MV-4-11 (cell line): ENCODE measurements at regions not wholly inside any gene's neighbourhood (a gene's known extent, or its start where the extent isn't known, plus 50 kb on each side); places are given as distances from the start of the nearest gene placed in this dataset.

Experiments used
- DNase-seq: peaks from one replicate; lab custom pipeline; 2025; lab: John Stamatoyannopoulos, UW

DNA sequence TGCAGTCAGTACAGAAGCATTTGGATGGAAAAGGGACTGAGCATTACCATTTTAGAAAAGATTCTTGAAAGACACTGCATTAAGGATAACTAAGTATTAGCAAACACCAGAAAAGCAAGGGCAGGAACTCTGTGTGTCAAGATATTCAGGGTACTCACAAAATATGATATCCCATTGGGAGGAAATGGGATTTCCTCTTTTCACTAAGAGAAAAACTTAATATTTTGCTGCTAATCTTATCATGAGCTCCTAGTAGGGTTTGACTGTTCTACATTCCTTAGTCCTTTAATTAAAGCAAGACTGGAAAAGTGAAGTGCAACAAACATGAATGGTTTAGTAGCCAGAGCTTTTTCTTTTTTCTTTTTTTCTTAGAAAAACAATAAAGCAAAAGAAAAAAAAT lies 305.9 kb upstream of the ADGRL4 start:
- no peak for DNase-seq

DNA sequence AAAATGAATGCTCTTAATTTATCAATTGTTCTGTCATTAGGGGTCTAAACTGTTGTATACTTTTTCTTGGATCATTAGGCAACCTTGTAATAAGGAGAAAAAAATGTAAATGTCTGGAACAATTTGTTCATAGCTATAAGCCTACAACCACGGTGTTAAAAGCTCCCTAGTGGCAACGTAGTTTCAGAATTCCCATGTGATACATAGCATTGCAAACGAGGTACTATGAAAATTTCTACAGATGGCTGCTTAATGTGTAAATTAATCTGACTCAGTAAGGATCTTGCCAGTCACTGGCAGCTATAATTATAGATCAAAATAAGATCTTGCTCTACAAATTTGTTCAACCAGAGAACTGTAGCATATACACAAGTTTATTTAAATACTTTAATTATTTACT lies 304.1 kb upstream of the ADGRL4 start:
- DNase-seq: no peak

DNA sequence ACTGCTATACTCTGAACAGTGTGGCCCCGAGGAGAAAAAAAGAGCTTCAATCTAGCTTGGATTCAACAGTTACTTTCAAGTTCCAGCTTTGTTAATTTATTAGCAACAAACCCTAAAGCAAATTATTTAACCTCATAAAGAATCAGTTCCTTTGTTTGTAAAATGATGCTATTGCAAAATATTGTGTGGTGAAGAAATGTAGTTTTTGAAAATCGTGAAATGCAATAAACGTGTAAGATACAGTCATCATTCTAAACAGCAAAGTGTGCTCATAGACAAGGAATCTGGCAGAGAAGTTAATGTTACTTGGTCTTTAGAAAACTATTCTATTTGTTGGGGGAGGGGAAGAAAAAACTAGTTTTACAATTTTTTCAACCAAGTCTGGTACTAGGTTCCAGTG lies 297.6 kb upstream of the ADGRL4 start:
- no peak for DNase-seq

DNA sequence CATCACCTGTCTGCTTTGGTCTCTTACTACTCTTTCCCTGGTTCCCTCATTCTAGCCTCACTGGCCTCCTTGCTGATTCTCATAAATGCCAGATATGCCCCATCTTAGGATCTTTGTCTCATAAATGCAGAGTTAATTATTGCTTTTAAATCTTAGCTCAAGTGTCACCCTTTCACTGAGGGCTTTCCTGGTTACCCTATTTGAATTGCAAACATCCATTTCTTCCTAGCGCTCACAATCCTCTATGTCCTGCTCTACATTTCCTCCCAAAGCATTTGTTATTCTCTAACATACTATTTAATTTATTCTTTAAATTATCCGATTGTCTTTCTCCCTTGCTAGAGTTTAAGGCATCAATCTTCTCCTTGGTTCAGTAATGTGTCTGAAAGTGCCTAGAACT lies 296.5 kb upstream of the ADGRL4 start:
- no peak for DNase-seq

DNA sequence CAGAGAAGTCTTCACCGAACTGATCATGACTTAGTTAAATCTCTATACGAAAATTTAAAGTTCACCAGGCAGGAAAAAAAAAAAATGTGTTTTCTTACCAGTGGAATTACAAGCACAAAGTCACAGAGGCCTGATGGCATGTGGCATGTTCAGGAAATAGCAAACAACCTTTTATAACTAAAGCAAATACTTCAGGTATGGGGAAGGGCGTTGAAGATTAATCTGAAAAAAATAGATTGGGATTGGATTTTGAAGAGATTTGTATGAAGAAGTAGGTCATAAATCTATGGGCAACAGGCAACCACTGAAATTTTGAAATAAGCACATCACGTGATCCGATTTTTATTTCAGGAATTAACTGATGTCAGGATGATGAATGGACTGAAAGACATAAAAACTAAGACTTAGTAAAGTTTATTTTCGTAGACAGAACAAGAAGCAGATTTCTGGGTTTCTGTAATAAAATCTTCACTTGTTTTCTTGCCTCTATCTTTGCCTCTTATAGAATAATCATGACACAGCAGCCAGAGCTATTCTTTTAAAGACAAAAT lies 295.9 kb upstream of the ADGRL4 start:
- DNase-seq: no peak

DNA sequence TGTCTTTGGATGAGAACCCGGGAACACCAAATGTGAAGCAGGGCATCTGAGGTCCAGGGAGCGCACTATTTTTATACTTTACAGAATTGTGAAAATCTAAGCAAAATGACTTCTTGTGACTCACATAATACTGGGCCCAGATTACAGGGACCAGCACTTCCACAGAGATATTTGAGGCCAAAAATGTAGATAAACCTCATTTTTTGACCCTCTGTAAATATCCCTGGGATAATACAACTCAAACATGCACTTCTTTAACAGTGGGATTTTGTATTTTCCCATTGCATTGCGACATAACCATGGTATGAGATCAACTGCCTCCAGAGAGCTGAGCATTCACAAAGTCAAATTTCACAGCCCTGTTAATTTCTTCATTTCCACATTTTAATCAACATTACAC lies 289.4 kb upstream of the ADGRL4 start:
- DNase-seq: no peak

DNA sequence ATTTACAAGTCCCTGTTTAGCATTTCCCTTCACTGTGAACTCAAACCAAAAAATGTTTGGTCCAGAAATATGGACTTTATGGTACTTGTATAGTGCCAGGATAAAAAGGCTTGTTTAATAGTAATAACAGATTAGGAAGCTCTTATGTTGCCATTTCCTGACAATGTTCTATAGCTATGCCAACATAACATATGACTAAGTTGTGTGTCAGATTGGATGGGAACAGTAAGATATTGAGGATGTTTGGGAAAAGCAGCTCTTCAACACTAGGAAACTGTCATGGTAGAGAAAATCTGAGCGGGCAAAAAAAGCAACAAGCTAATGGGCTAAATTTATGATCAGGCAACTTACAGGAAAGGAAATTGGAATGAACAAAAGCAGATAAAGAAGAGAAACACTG lies 287.1 kb upstream of the ADGRL4 start:
- no peak for DNase-seq

DNA sequence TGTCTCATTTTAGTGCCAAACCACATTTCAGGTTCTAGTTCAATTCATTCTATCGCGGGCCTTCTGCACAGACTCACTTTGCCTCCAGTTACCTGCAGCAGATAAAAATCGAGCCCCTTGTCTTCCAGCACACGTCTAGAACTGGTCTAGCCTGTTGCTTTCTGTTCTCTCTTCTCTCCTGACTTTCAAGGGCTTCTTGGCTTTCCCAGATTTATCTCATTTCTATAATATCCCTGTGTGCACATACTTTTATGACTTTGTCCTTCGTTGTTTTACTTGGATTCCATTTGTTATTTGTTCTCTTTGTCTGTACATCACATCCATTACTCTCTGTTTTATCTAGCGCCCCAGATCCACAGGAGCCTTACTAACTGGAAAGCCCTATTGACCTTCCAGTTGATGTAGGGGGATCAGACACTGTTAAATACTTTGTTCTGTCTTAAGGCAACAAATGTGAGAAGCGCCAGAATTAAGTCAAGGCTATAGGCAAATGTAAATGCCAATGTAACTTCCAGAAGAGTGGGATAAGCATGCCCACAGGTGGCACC lies 284.5 kb upstream of the ADGRL4 start:
- no peak for DNase-seq

DNA sequence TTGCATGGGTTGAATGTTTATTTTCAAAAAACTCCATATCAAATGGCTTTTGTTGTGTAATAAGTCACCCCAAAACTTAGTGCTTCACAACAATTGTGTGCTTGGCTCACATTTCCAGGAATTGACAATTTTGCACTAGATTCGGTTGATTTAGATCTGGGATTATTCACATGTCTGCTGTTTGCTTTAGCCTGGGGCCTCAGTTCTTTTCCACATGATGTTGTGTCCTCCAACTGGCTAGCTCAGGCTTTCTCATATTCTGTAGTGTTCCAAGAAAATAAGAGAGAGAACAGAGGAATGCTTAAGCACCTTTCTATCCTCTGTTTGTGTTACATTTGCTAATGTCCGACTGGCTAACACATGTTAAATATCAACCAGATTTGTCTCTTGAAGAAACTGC lies 281.5 kb upstream of the ADGRL4 start:
- DNase-seq: no peak

DNA sequence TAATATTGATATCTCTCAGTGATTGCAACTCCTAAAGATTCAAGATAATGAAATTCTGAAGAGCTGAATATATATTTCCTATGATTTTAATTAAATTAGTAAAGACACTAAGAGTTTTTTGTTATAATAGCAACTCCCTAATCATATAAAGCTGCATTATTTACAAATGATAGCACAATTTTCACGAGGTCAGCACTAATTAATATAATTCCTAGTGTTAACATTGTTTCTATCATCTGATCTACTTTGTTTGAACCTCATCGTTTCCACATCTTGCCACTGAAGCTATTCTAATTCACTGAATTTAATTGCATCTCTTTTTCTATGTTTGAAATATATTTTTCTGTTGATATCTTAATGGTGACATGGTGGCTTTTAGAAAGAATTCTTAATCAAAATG lies 279.1 kb upstream of the ADGRL4 start:
- no peak for DNase-seq

DNA sequence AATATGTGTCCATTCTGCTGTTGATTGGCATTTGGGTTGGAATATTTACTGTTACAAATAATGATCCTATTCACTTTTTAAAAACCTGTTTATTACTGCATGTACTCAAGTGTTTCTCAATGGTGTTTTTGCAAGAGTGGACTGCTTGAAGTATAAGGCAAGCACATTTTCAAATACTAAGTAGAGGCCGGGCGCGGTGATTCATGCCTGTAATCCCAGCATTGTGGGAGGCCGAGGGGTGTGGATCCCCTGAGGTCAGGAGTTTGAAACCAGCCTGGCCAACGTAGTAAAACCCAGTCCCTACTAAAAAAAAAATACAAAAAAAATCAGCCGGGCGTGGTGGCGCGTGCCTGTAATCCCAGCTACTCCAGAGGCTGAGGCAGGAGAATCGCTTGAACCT lies 276.9 kb upstream of the ADGRL4 start:
- DNase-seq: no peak

DNA sequence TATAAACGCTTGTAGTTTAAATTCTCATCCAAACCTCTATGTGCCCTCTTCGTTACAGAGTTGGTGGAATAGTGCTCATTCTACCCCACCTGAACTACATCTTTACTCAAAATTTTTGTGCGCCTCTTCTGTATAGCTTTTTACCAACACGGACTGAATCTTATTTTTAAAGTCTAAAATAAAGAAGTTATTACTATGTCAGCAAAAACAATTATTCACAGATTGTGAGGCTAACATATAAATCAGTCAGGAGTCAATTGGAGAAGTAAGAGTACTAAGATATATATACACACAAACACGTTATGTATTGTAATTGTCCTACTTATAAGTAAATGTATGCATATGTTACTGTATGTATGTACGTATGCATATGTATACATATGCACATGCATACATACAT lies 274.9 kb upstream of the ADGRL4 start:
- no peak for DNase-seq

DNA sequence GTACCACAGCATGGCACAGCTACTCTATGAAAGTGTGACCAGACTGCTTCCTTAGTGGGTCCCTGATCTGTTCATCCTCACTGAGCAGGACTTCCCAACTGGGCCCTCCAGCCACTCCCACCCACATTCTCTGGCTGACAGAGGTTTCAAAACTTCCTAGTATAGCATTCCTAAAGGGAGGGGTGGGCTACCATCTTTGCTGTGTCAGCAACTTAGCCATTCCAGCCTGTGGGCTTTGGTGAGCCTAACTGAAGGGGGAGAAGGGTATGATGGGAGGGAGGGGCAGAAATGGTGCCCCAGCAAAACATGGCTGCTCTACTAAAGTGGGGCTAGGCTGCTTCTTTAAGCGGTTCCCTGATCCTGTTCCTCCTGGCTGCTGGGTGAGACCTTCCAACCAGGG lies 265.2 kb upstream of the ADGRL4 start:
- DNase-seq: no peak

DNA sequence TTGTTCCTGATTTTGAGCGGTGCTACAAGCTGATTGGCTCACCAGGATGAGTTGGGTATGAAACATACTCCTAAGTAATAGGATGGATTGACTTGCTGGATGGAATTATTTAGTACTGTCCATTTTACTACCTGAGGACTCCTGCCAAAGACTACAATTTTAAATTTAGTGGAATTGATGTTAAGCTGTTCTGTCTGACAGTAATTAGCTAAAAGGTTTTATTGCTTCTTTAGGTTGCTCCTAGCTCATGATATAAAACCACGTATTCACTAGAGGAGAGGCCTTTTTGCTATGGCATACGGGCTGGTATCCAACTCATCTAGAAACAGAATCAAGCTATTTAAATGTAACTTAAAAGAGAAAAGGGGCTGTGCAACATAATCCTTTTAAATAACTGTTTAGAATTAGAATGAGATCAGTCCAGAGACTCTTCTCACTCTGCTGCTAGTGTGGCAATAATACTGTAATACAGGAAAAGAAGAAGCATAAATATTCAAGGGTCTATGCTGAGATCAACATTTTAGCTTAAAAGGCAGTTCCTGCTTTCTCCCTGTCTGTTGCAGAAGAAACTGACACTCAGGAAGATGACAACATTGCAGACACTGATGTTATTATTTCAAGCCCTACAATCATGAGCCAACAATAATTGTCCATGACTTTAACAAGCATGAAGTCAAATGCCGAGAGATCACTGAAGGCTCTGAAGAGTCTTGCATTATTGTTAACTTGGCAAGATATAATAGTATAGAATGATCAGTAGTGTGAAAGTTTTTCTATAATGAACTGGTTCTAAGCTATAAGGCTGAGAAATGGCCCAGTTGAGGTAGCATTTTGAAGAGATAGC lies 258.7 kb upstream of the ADGRL4 start:
- DNase-seq: no peak

DNA sequence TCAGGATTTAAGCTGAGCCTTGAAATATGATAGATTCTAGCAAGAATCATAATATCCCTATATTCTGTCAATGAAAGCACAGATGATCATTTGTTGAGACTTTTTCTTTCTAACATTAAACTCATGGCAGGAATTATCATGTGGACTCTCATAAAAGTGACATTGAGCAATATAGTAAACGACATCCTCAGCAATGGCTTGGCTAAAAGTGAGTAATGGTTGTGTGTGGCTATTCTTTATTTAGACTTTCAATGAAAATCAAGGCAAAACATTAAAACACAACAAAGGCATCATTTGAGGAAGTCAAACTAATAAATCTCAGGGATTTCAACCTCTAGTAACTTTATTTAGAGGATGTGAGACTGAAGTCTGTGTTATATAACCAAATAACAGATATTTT lies 257.8 kb upstream of the ADGRL4 start:
- no peak for DNase-seq

DNA sequence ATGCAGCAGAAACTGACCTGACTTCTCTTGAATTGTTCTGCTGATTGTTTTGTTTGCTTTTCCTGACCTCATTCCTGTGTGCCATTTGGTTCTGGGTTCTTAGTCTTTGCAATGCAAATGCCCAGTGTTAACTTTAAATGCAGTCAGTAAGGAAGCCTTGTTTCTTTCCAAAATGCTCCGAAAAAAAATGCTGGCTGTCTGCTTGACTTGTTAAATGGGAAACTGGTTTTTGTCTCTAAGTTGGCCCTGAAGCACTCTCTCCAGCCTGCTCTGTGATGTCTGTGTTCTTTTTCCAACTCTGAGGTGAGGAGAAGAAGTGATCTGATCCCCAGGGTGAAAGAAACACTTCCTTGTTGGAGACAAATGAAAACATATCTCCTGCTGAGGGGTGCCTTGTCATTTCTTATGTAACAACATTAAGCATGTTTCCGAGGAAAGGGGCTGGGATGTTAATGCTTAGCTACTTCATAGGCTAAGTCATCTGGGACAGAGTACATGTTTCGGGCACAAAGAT lies 256.3 kb upstream of the ADGRL4 start:
- no peak for DNase-seq

DNA sequence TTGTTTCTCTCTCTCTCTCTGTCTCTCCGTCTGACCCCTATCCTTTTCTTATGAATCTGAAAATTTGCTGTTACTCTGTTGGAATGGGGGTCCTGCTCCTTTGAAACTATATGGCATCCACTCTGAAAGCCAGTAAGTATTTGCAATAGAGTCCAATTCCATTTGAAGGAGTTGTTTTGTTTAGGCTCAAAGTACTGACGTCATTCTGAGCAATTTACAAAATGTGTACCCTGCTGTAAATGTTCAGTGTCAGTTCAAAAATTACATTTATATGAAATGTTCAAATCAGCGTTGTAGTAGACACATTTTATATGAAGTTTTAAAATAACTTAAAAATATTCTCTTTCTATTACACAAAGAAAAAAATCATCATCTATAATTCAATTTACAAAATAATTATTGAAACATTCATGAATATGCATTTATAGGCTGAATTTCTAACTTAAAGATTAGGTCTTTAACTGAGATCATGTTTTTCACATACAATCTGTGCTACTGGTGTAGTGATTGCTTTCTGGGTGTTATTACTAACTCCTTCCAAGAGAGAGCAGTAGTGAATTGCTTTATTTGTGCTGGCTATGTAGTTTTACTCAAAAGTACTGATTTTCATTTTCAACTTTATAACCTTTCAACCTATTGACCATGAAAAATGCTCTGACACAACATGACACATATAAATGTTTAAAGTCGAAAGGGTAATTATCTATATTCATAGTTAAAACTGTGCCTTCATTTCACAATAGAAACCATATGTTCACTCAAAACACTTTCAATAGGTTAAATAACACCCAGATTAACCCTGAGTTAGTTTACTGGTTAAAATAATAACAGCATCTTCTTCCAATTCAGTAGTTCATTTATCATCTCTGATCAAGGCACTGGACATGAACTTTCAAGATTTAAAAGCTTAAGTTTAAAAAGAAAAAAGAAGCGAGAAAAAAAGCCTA lies 253.1 kb upstream of the ADGRL4 start:
- no peak for DNase-seq

DNA sequence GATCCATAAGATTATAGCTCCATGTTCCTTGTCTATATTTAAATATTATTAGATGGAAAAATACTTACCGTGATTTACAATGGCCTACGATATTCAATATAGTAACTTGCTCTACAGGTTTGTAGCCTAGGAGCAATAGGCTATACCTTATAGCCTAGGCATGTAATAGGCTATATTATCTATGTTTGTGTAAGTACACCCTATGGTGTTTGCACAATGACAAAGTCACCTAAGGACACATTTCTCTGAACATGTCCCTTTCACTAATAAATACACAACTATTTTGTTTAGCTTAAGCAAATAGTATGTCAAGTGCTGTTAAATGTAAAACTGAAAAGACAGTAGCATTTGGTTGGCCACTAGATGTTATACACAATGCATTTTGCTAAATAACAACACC lies 248.9 kb upstream of the ADGRL4 start:
- no peak for DNase-seq

DNA sequence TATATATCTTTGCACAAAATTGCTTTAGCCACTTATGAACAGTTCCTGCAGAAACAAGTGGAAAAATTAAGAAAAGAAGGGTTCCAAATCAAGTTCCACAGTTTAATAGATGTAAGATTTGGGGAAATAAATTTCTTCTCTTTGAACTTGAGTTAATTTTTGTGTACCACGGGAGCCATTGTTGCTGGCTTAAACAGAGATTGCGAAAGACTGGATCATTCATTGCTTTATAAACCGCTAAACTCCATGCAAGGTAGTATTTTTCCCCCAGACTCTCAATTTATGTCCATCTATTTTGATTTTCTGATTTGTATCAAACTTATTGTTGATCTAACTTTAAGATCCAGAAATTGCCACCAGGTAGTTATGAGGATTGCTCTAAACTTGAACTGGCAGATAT lies 246.1 kb upstream of the ADGRL4 start:
- DNase-seq: no peak

DNA sequence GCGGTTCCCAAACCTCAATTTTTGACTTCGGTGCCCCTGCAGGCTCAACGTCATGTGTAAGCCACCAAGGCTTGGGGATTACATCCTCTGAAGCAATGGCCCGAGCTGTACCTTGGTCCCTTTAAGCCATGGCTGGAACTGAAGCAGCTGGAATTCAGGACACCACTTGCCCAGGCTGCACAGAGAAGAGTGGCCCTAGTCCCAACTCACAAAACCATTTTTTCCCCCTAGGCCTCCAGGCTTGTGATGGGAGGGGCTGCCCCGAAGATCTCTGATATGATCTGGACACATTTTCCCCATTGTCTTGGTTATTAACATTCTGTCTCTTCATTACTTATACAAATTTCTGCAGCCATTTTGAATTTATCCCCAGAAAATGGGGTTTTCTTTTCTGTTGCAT lies 233.3 kb upstream of the ADGRL4 start:
- no peak for DNase-seq

DNA sequence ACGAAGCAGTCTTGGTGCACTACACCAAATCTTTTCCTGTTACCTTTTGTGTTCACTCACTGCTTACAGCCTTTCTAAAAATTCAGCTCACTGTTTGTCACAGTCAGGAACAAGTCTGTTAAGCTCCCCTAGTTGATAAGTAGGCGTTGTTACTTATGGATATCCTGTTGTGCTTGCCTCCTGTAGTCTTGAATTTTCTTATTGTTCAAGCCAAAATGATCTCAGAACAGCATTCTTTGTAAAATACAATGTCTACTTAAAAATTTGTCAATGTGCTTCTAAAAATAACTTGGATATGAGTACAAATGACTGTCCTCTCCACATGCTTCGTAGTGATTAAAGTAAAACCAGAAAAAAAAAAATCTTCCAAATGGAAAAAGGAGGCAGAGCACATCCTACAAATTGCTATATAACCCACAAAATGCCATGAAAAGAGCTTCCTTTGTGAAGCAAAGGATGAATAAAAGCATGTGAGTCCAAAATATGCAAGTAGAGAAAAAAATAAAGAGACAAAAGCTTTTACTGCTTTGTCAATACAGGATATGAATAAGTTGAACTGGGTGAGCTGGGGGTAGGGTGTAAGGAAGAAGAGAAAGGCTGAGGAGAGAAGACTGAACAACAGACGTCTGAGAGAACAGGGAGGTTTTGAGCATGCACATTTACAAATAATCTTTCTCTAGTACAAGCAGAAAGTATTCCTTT lies 228.9 kb upstream of the ADGRL4 start:
- DNase-seq: no peak

DNA sequence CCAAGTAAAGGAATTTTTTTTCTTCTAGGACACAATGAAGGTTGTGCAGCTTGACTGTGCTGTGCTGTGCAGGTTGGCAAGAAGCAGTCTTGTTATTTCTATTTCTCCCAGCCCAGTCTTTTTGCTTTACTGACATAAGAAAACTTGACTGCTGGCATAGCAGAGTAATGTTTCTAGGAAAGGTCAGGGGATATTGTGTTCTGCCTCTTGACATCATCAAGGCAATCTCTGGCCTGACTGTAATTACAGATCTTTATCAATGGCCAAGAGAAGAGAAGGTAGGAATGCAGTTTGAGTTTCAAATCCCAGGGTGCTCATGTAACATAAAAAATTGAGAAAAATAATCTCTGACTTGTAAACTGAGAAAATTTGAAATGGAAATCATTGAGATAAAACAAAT lies 226.3 kb upstream of the ADGRL4 start:
- DNase-seq: no peak
